PC-3 (cell line): ENCODE measurements at regions not wholly inside any gene's neighbourhood (a gene's known extent, or its start where the extent isn't known, plus 50 kb on each side); places are given as distances from the start of the nearest gene placed in this dataset.

Source experiments
- ATAC-seq: fragments of 200-7000 bp; cut with Tn5 transposase; 2 replicates; pipeline ENCODE4 v1.9.1; 2020; ENCODE audit warnings: mild to moderate bottlenecking, moderate library complexity
- BruUV-seq: library from RNA; stranded (reverse); fragments of 400-500 nt; replicated peaks from 2 replicates; lab custom pipeline; 2021; lab: Mats Ljungman, UMichigan
- CTCF ChIA-PET: fragments of 300-600 bp; sonication (Branson Sonifier 250); formaldehyde crosslinking; loops from one replicate; lab custom pipeline; 2022; ENCODE audit warnings: antibody characterized with exemption; lab: Charles Lee
- POLR2A ChIA-PET: fragments of 300-600 bp; sonication (Branson Sonifier 250); formaldehyde crosslinking; loops from one replicate; lab custom pipeline; 2022; ENCODE audit warnings: antibody characterized with exemption; ENCODE audit not compliant: unreplicated experiment; lab: Charles Lee
- DNase-seq: peaks from one replicate; pipeline ENCODE4 v3.0.0-alpha.2; 2015
- H2AFZ ChIP-seq: fragments of 300-600 bp; sonication (generic); 2 replicates; pipeline ENCODE4 v1.6.0; 2016; ENCODE audit warnings: antibody characterized with exemption, low read length
- H3F3A ChIP-seq: fragments of 300-600 bp; sonication (generic); one replicate; pipeline ENCODE4 v1.6.0; 2017; ENCODE audit warnings: antibody characterized with exemption, low read length, control low read depth, mild to moderate bottlenecking; ENCODE audit not compliant: unreplicated experiment
- H3K27ac ChIP-seq: fragments of 300-600 bp; sonication (generic); 2 replicates; pipeline ENCODE4 v1.5.1; 2016; ENCODE audit warnings: mild to moderate bottlenecking, low read length
- H3K27me3 ChIP-seq: fragments of 300-600 bp; sonication (generic); 2 replicates; pipeline ENCODE4 v1.6.1; 2016; ENCODE audit warnings: low read length, mixed read lengths
- H3K36me3 ChIP-seq: fragments of 300-600 bp; sonication (generic); 2 replicates; pipeline ENCODE4 v1.6.1; 2016; ENCODE audit warnings: low read depth, mixed run types, low read length, mixed read lengths
- H3K4me1 ChIP-seq: fragments of 300-600 bp; sonication (generic); 2 replicates; pipeline ENCODE4 v1.5.1; 2016; ENCODE audit warnings: low read length; ENCODE audit not compliant: insufficient read depth
- H3K4me2 ChIP-seq: fragments of 300-600 bp; sonication (generic); 2 replicates; pipeline ENCODE4 v1.6.0; 2016; ENCODE audit warnings: low read length
- H3K4me3 ChIP-seq: fragments of 300-600 bp; sonication (generic); 2 replicates; pipeline ENCODE4 v1.5.1; 2016; ENCODE audit warnings: mild to moderate bottlenecking, low read length, mixed read lengths
- H3K79me2 ChIP-seq: fragments of 300-600 bp; sonication (generic); 2 replicates; pipeline ENCODE4 v1.6.1; 2017; ENCODE audit warnings: low read length, mixed read lengths
- H3K9ac ChIP-seq: fragments of 300-600 bp; sonication (generic); 2 replicates; pipeline ENCODE4 v1.6.0; 2016; ENCODE audit warnings: mild to moderate bottlenecking, low read length
- H3K9me2 ChIP-seq: fragments of 300-600 bp; sonication (generic); replicated peaks from 2 replicates; pipeline ENCODE4 v1.6.1; 2016; ENCODE audit warnings: mixed run types, low read length, mixed read lengths
- H3K9me3 ChIP-seq: fragments of 300-600 bp; sonication (generic); 2 replicates; pipeline ENCODE4 v1.6.1; 2016; ENCODE audit warnings: low read length, mixed read lengths
- H4K20me1 ChIP-seq: fragments of 300-600 bp; sonication (generic); 2 replicates; pipeline ENCODE4 v1.6.1; 2016; ENCODE audit warnings: low read length, mixed read lengths
- EZH2 ChIP-seq: fragments of 300-600 bp; sonication (generic); IDR thresholded peaks from one replicate; pipeline ENCODE4 v1.6.1; 2017; ENCODE audit warnings: antibody characterized with exemption, mild to moderate bottlenecking, low read length; ENCODE audit not compliant: unreplicated experiment
- EZH2phosphoT487 ChIP-seq: fragments of 300-600 bp; sonication (generic); IDR thresholded peaks from 2 replicates; pipeline ENCODE4 v1.6.1; 2018; ENCODE audit warnings: mild to moderate bottlenecking, antibody characterized with exemption, low read length, borderline replicate concordance
- intact Hi-C: fragments of 100-400 bp; cut with micrococcal nuclease; formaldehyde crosslinking; loops from 2 replicates; pipeline ENCODE4 v1.9.0; 2023
- TF ChIP-seq, protein P1 (sequence below): fragments of 300-600 bp; sonication (generic); conservative IDR thresholded peaks from 2 replicates; pipeline ENCODE4 v1.5.1; 2017; ENCODE audit warnings: antibody characterized with exemption, low read depth, mild to moderate bottlenecking, low read length

- no peak for TF ChIP-seq EZH2
- no peak for TF ChIP-seq EZH2phosphoT487
- TF ChIP-seq, protein P1, sequence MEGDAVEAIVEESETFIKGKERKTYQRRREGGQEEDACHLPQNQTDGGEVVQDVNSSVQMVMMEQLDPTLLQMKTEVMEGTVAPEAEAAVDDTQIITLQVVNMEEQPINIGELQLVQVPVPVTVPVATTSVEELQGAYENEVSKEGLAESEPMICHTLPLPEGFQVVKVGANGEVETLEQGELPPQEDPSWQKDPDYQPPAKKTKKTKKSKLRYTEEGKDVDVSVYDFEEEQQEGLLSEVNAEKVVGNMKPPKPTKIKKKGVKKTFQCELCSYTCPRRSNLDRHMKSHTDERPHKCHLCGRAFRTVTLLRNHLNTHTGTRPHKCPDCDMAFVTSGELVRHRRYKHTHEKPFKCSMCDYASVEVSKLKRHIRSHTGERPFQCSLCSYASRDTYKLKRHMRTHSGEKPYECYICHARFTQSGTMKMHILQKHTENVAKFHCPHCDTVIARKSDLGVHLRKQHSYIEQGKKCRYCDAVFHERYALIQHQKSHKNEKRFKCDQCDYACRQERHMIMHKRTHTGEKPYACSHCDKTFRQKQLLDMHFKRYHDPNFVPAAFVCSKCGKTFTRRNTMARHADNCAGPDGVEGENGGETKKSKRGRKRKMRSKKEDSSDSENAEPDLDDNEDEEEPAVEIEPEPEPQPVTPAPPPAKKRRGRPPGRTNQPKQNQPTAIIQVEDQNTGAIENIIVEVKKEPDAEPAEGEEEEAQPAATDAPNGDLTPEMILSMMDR: no peak
- no peak for DNase-seq
- POLR2A ChIA-PET: no interaction called here
- no peak for ATAC-seq
- Histone ChIP-seq H3K27me3 (no peaks in the 10 kb centered on the region), H3F3A (no peaks in the 10 kb centered on the region), H3K9ac (no peak overlapping the region), H4K20me1 (no peaks in the 10 kb centered on the region), H2AFZ (no peak overlapping the region), H3K4me2 (no peak overlapping the region), H3K9me3 (no peaks in the 10 kb centered on the region), H3K27ac (no peak overlapping the region), H3K4me3 (no peak overlapping the region), H3K79me2 (no peaks in the 10 kb centered on the region), H3K36me3 (no peaks in the 10 kb centered on the region), H3K4me1 (no peaks in the 10 kb centered on the region), H3K9me2 (no peaks in the 10 kb centered on the region)
- CTCF ChIA-PET: no interaction called here
- intact Hi-C loops: no loop called here
- no TSS peak for BruUV-seq
Observed at GRCh38 chr4:18511727-18512126, 490.2 kb upstream of the LCORL start.

GRCh38 chr4:18508786-18509185 lies 487.2 kb upstream of the LCORL start:
- Histone ChIP-seq H3K27me3 (no peaks in the 10 kb centered on the region), H3K9ac (no peak overlapping the region), H3K9me2 (no peaks in the 10 kb centered on the region), H3F3A (no peaks in the 10 kb centered on the region), H3K27ac (no peak overlapping the region), H3K9me3 (no peaks in the 10 kb centered on the region), H2AFZ (no peak overlapping the region), H3K4me1 (no peaks in the 10 kb centered on the region), H3K79me2 (no peaks in the 10 kb centered on the region), H3K4me2 (no peak overlapping the region), H3K4me3 (no peak overlapping the region), H4K20me1 (no peaks in the 10 kb centered on the region), H3K36me3 (no peaks in the 10 kb centered on the region)
- BruUV-seq: no TSS peak
- ATAC-seq (no peak), DNase-seq (no peak)
- TF ChIP-seq, protein P1: no peak
- TF ChIP-seq EZH2 (no peak), EZH2phosphoT487 (no peak)
- intact Hi-C loops: no loop called here
- POLR2A ChIA-PET: no interaction called here
- CTCF ChIA-PET: no interaction called here

GRCh38 chr4:18480928-18481327 lies 459.4 kb upstream of the LCORL start:
- Histone ChIP-seq H3K4me2 (no peak overlapping the region), H3K9ac (no peak overlapping the region), H3K27me3 (no peaks in the 10 kb centered on the region), H2AFZ (no peak overlapping the region), H3K36me3 (no peaks in the 10 kb centered on the region), H3K4me1 (no peaks in the 10 kb centered on the region), H3K27ac (no peak overlapping the region), H3K9me3 (no peaks in the 10 kb centered on the region), H3K9me2 (no peaks in the 10 kb centered on the region), H3F3A (no peaks in the 10 kb centered on the region), H3K4me3 (no peak overlapping the region), H3K79me2 (no peaks in the 10 kb centered on the region), H4K20me1 (no peaks in the 10 kb centered on the region)
- CTCF ChIA-PET: no interaction called here
- DNase-seq (no peak), ATAC-seq (no peak)
- intact Hi-C loops: no loop called here
- POLR2A ChIA-PET: no interaction called here
- BruUV-seq: no TSS peak
- no peak for TF ChIP-seq EZH2phosphoT487
- TF ChIP-seq, protein P1: no peak
- no peak for TF ChIP-seq EZH2
